IMR-90 (cell line): ENCODE measurements at regions not wholly inside any gene's neighbourhood (a gene's known extent, or its start where the extent isn't known, plus 50 kb on each side); places are given as distances from the start of the nearest gene placed in this dataset.
A peak's percentile ranks its signal among the peaks of the same experiment; 100 is the strongest.

Source experiments
- ATAC-seq: fragments of 200-7000 bp; cut with Tn5 transposase; 2 replicates; pipeline ENCODE4 v1.9.1; 2020; ENCODE audit warnings: low read depth, mild to moderate bottlenecking, moderate library complexity
- BruUV-seq: library from RNA; stranded (reverse); fragments of 400-500 nt; replicated peaks from 2 replicates; lab custom pipeline; 2021; lab: Mats Ljungman, UMichigan
- CTCF ChIA-PET: fragments of 300-600 bp; formaldehyde crosslinking; extraction: SDS; loops from one replicate; lab custom pipeline; 2021; ENCODE audit warnings: antibody characterized with exemption; lab: Yijun Ruan, JAX
- POLR2A ChIA-PET: fragments of 300-600 bp; sonication (Branson Sonifier 250); formaldehyde crosslinking; loops from one replicate; lab custom pipeline; 2022; ENCODE audit warnings: antibody characterized with exemption; ENCODE audit not compliant: unreplicated experiment; lab: Charles Lee
- DNase-seq: peaks from one replicate; pipeline ENCODE4 v3.0.0; 2013
- H2AFZ ChIP-seq: replicated peaks from 2 replicates; pipeline ENCODE3; 2013; ENCODE audit warnings: low read length, mild to moderate bottlenecking; ENCODE audit not compliant: poor library complexity
- H2AK5ac ChIP-seq: 2 replicates; pipeline ENCODE4 v1.6.1; 2013; ENCODE audit warnings: low read depth, low read length, inconsistent platforms
- H2AK9ac ChIP-seq: replicated peaks from 2 replicates; pipeline ENCODE3; 2013; ENCODE audit warnings: mild to moderate bottlenecking, low read depth, low read length, moderate library complexity; ENCODE audit not compliant: poor library complexity
- H2BK120ac ChIP-seq: 2 replicates; pipeline ENCODE4 v1.6.1; 2013; ENCODE audit warnings: low read depth, low read length, inconsistent platforms
- H2BK15ac ChIP-seq: 3 replicates; pipeline ENCODE4 v1.6.1; 2013; ENCODE audit warnings: low read depth, low read length, inconsistent platforms
- H2BK20ac ChIP-seq: 2 replicates; pipeline ENCODE4 v1.6.1; 2013; ENCODE audit warnings: low read depth, mild to moderate bottlenecking, inconsistent platforms, low read length, moderate library complexity
- H2BK5ac ChIP-seq: 2 replicates; pipeline ENCODE4 v1.6.1; 2013; ENCODE audit warnings: mild to moderate bottlenecking, low read depth, low read length, inconsistent platforms; ENCODE audit not compliant: poor library complexity, severe bottlenecking
- H3K14ac ChIP-seq: replicated peaks from 2 replicates; pipeline ENCODE4 v1.6.1; 2013; ENCODE audit warnings: low read depth, low read length, inconsistent platforms
- H3K18ac ChIP-seq: 2 replicates; pipeline ENCODE4 v1.6.1; 2013; ENCODE audit warnings: low read depth, low read length, control low read depth
- H3K23ac ChIP-seq: 2 replicates; pipeline ENCODE4 v1.6.1; 2013; ENCODE audit warnings: low read depth, low read length, inconsistent platforms
- H3K27ac ChIP-seq: 2 replicates; pipeline ENCODE4 v1.5.1; 2013; ENCODE audit warnings: mild to moderate bottlenecking, control low read depth, low read length; ENCODE audit not compliant: insufficient read depth
- H3K27me3 ChIP-seq: 2 replicates; pipeline ENCODE4 v1.6.1; 2013; ENCODE audit warnings: low read length; ENCODE audit not compliant: control insufficient read depth, insufficient read depth
- H3K36me3 ChIP-seq: 2 replicates; pipeline ENCODE4 v1.6.1; 2013; ENCODE audit warnings: low read length, mixed read lengths; ENCODE audit not compliant: control insufficient read depth, insufficient read depth
- H3K4ac ChIP-seq: 2 replicates; pipeline ENCODE4 v1.6.1; 2013; ENCODE audit warnings: low read depth, low read length, inconsistent platforms
- H3K4me1 ChIP-seq: 2 replicates; pipeline ENCODE4 v1.6.1; 2013; ENCODE audit warnings: low read length, mixed read lengths; ENCODE audit not compliant: control insufficient read depth, insufficient read depth
- H3K4me2 ChIP-seq: 2 replicates; pipeline ENCODE4 v1.6.1; 2013; ENCODE audit warnings: low read depth, mild to moderate bottlenecking, control low read depth, low read length, moderate library complexity
- H3K4me3 ChIP-seq: 2 replicates; pipeline ENCODE4 v1.5.1; 2013; ENCODE audit warnings: low read depth, mild to moderate bottlenecking, control low read depth, low read length, moderate library complexity; ENCODE audit not compliant: insufficient read depth
- H3K56ac ChIP-seq: 2 replicates; pipeline ENCODE4 v1.6.1; 2013; ENCODE audit warnings: low read length, inconsistent platforms; ENCODE audit not compliant: insufficient read depth; ENCODE audit errors: extremely low read depth
- H3K79me1 ChIP-seq, 2 experiments: 2 replicates each; pipeline ENCODE4 v1.6.1; 2013; ENCODE audit warnings: low read length in 2 of 2, inconsistent platforms in 1 of 2, low read depth in 1 of 2
- H3K9ac ChIP-seq: 2 replicates; pipeline ENCODE4 v1.6.1; 2013; ENCODE audit warnings: low read depth, low read length, control low read depth
- H3K9me1 ChIP-seq: 2 replicates; pipeline ENCODE4 v1.6.1; 2013; ENCODE audit warnings: low read length, inconsistent platforms; ENCODE audit not compliant: insufficient read depth
- H3K9me3 ChIP-seq: 2 replicates; pipeline ENCODE4 v1.6.1; 2013; ENCODE audit warnings: low read length; ENCODE audit not compliant: control insufficient read depth, insufficient read depth
- H4K20me1 ChIP-seq: 2 replicates; pipeline ENCODE4 v1.6.1; 2013; ENCODE audit warnings: low read length, inconsistent platforms; ENCODE audit not compliant: insufficient read depth
- H4K5ac ChIP-seq: 2 replicates; pipeline ENCODE4 v1.6.1; 2013; ENCODE audit warnings: mild to moderate bottlenecking, low read depth, low read length, control low read depth
- H4K8ac ChIP-seq, 2 experiments: 2 replicates each; pipeline ENCODE4 v1.6.1; 2013; ENCODE audit warnings: low read depth in 2 of 2, low read length in 2 of 2, control low read depth in 1 of 2, inconsistent platforms in 1 of 2
- H4K91ac ChIP-seq: 2 replicates; pipeline ENCODE4 v1.6.1; 2013; ENCODE audit warnings: low read depth, low read length, inconsistent platforms; ENCODE audit not compliant: insufficient read depth
- CEBPB ChIP-seq: IDR thresholded peaks from 2 replicates; pipeline ENCODE4 v1.6.1; 2012; ENCODE audit warnings: low read depth, low read length, improper control_type of control experiment
- whole genome bisulfite sequencing, 2 experiments: methylation state at CpG; one replicate each; pipeline versions ENCODE4 v1.1.5 to v1.1.7; 2013; ENCODE audit warnings: missing lambda C conversion rate in 2 of 2; ENCODE audit not compliant: insufficient read length in 1 of 2; ENCODE audit errors: extremely low coverage in 2 of 2; 5-methylcytosine and 5-hydroxymethylcytosine counted together
- dilution Hi-C: fragments of 300-500 bp; cut with HindIII; formaldehyde crosslinking; loops from one replicate; pipeline ENCODE4 v1.14.3; 2018; ENCODE audit warnings: low sequenced_read_pairs; ENCODE audit not compliant: unreplicated experiment
- in situ Hi-C: fragments of 300-500 bp; cut with MboI; formaldehyde crosslinking; loops from 3 replicates; pipeline ENCODE4 v1.14.3; 2019; ENCODE audit warnings: low sequenced_read_pairs, inconsistent platforms, mixed read lengths
- intact Hi-C: fragments of 100-400 bp; cut with micrococcal nuclease; formaldehyde crosslinking; loops from 2 replicates; pipeline ENCODE4 v1.10.0; 2022
- TF ChIP-seq, protein P1 (sequence below): fragments of 150-350 bp; IDR thresholded peaks from 2 replicates; pipeline ENCODE4 v1.6.1; 2017; ENCODE audit warnings: mild to moderate bottlenecking, antibody characterized with exemption, low read length, low read depth

DNA sequence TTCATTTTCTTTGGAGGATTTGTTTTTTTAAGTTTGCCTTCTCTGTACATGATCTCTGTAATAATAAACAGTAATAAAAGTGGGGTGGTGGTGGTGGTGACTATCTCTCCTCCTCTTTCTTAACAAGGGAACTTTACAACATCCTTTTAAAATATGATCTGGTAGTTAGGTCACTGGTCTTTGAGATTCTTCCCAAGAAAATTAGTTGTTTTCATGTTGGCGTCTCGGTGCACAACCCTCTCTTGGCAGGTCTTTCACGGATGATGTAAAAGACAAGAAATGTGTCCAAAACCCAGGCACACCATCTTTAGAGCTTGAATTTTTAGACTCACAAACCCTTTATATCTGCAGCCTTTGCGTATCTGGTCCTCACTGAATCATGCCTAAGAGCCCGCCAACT, 488.5 kb upstream of the TBX3 start:
- POLR2A ChIA-PET: no interaction called here
- dilution Hi-C loops: no loop called here
- Histone ChIP-seq H3K4me3 (no peak overlapping the region), H3K23ac (0 out of 2 replicates have a peak overlapping the region, but pooled peaks have one; percentile 7), H2BK5ac (no peak overlapping the region), H2BK20ac (peak overlapping the region; percentile 43; the same call in 1 of the 2 replicates), H3K9ac (no peak overlapping the region), H2BK120ac (peak overlapping the region; percentile 44), H2AK5ac (no peak overlapping the region), H3K36me3 (no peaks in the 10 kb centered on the region), H3K4me1 (peaks cover 8% of the 10 kb centered on the region; the same call in 1 of the 2 replicates), H4K5ac (no peak overlapping the region; the same call in 1 of the 2 replicates), H3K9me1 (peaks cover 16% of the 10 kb centered on the region), H2AK9ac (no peak overlapping the region), H3K56ac (peak overlapping the region; percentile 51; the same call in 1 of the 2 replicates), H3K14ac (no peak overlapping the region; the same call in 1 of the 2 replicates), H3K4ac (peak overlapping the region; percentile 30; the same call in 1 of the 2 replicates), H2AFZ (no peak overlapping the region), H3K27me3 (no peaks in the 10 kb centered on the region), H2BK15ac (no peak overlapping the region), H4K8ac (peak overlapping the region in 1 of 2 experiments; percentile 49; a peak in 1 of 4 replicates), H3K27ac (peak overlapping the region; percentile 38; the same call in 1 of the 2 replicates), H3K18ac (0 out of 2 replicates have a peak overlapping the region, but pooled peaks have one; percentile 4), H3K4me2 (peak overlapping the region; percentile 2; the same call in 1 of the 2 replicates), H4K20me1 (no peaks in the 10 kb centered on the region), H3K79me1 (no peaks in the 10 kb centered on the region), H4K91ac (peak overlapping the region; percentile 21; the same call in 1 of the 2 replicates), H3K9me3 (no peaks in the 10 kb centered on the region)
- in situ Hi-C loops: no loop called here
- CTCF ChIA-PET: no interaction called here
- ATAC-seq: peak; percentile 91
- TF ChIP-seq CEBPB: peak; percentile 35; the same call in 1 of the 2 replicates
- TF ChIP-seq, protein P1, sequence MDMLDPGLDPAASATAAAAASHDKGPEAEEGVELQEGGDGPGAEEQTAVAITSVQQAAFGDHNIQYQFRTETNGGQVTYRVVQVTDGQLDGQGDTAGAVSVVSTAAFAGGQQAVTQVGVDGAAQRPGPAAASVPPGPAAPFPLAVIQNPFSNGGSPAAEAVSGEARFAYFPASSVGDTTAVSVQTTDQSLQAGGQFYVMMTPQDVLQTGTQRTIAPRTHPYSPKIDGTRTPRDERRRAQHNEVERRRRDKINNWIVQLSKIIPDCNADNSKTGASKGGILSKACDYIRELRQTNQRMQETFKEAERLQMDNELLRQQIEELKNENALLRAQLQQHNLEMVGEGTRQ: no peak
- WGBS, 2 experiments: 29% methylated on average over 1 of the region's 5 CpGs; no CpG with 5 or more reads in 1 of the 2 experiments
- no TSS peak for BruUV-seq
- intact Hi-C loops: no loop called here
- peak; percentile 92 for DNase-seq
